OCI-LY1 (cell line): ENCODE measurements at regions not wholly inside any gene's neighbourhood (a gene's known extent, or its start where the extent isn't known, plus 50 kb on each side); places are given as distances from the start of the nearest gene placed in this dataset.

ENCODE experiments used
- H2AFZ ChIP-seq: fragments of 200-600 bp; sonication (generic), shearing (Covaris generic); 2 replicates; pipeline ENCODE4 v1.6.0; 2014; ENCODE audit warnings: antibody characterized with exemption, mild to moderate bottlenecking, low read length
- H3F3A ChIP-seq: fragments of 200-600 bp; sonication (generic), shearing (Covaris generic); 2 replicates; pipeline ENCODE4 v1.6.0; 2014; ENCODE audit warnings: mild to moderate bottlenecking, antibody characterized with exemption, low read length, moderate library complexity; ENCODE audit not compliant: insufficient read depth
- H3K27ac ChIP-seq: fragments of 200-600 bp; sonication (generic); 2 replicates; pipeline ENCODE4 v1.5.1; 2014; ENCODE audit warnings: low read length, mixed run types, mild to moderate bottlenecking, low read depth; ENCODE audit not compliant: poor library complexity, severe bottlenecking
- H3K27me3 ChIP-seq: fragments of 200-600 bp; sonication (generic); 2 replicates; pipeline ENCODE4 v1.6.0; 2014; ENCODE audit warnings: antibody characterized with exemption, mild to moderate bottlenecking, low read length, moderate library complexity; ENCODE audit not compliant: insufficient read depth
- H3K36me3 ChIP-seq: fragments of 200-600 bp; sonication (generic); 2 replicates; pipeline ENCODE4 v1.6.1; 2014; ENCODE audit warnings: mild to moderate bottlenecking, antibody characterized with exemption, low read length, moderate library complexity, mixed read lengths; ENCODE audit not compliant: insufficient read depth
- H3K4me1 ChIP-seq: fragments of 200-600 bp; sonication (generic); 2 replicates; pipeline ENCODE4 v1.5.1; 2014; ENCODE audit warnings: mild to moderate bottlenecking, low read length, moderate library complexity; ENCODE audit not compliant: insufficient read depth, severe bottlenecking
- H3K4me2 ChIP-seq: fragments of 200-600 bp; sonication (generic), shearing (Covaris generic); 2 replicates; pipeline ENCODE4 v1.6.1; 2014; ENCODE audit warnings: low read length
- H3K4me3 ChIP-seq: fragments of 200-600 bp; sonication (generic); 2 replicates; pipeline ENCODE4 v1.5.1; 2014; ENCODE audit warnings: low read length, low read depth, mild to moderate bottlenecking, mixed read lengths; ENCODE audit not compliant: poor library complexity, severe bottlenecking
- H3K79me2 ChIP-seq: fragments of 200-600 bp; shearing (Covaris generic); 2 replicates; pipeline ENCODE4 v1.6.1; 2016; ENCODE audit warnings: mixed run types, low read length, mixed read lengths; ENCODE audit not compliant: insufficient read depth
- H3K9ac ChIP-seq: fragments of 200-600 bp; sonication (generic), shearing (Covaris generic); 2 replicates; pipeline ENCODE4 v1.6.1; 2014; ENCODE audit warnings: mild to moderate bottlenecking, low read length, mixed read lengths
- H3K9me2 ChIP-seq: fragments of 200-600 bp; sonication (generic), shearing (Covaris generic); 2 replicates; pipeline ENCODE4 v1.6.1; 2014; ENCODE audit warnings: low read depth, mild to moderate bottlenecking, low read length, mixed read lengths
- H3K9me3 ChIP-seq: fragments of 200-600 bp; shearing (Covaris generic); 2 replicates; pipeline ENCODE4 v1.6.1; 2014; ENCODE audit warnings: low read length, mixed read lengths
- H4K20me1 ChIP-seq: fragments of 200-600 bp; sonication (generic), shearing (Covaris generic); 2 replicates; pipeline ENCODE4 v1.6.0; 2016; ENCODE audit warnings: mild to moderate bottlenecking, low read length; ENCODE audit not compliant: insufficient read depth
- EZH2 ChIP-seq: fragments of 200-600 bp; sonication (generic), shearing (Covaris generic); IDR thresholded peaks from 2 replicates; pipeline ENCODE4 v1.8.0; 2017; ENCODE audit warnings: borderline replicate concordance, mixed run types, mild to moderate bottlenecking, antibody characterized with exemption, low read length, moderate library complexity, mixed read lengths
- TF ChIP-seq, protein P1 (sequence below): fragments of 200-600 bp; sonication (generic), shearing (Covaris generic); IDR thresholded peaks from 2 replicates; pipeline ENCODE4 v1.5.1; 2017; ENCODE audit warnings: mild to moderate bottlenecking, antibody characterized with exemption, low read length, moderate library complexity, mixed read lengths

DNA sequence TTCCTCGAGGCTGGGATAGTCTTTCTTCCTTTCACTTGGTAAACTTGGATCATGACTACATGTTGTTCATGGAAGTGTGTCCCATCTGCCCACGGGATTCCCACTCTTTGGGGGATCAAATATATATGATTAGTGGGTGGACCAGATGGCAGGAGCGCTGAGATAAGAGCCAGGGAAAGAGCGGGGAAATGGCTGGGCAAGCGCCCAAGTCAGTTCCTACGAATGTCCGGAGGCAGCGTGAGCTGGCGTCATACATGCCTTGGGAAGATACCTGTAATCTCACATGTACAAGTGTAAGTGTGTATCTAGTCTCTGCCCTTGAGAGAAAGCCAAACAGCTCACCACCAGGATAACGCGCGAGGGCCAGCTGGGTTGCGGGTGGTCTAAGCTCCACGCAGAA, 62.3 kb downstream of the FZD10 start:
- H3K27ac ChIP-seq = no peak overlapping the region
- H3K9me3 ChIP-seq = no peaks in the 10 kb centered on the region
- TF ChIP-seq EZH2 = no peak
- TF ChIP-seq, protein P1, sequence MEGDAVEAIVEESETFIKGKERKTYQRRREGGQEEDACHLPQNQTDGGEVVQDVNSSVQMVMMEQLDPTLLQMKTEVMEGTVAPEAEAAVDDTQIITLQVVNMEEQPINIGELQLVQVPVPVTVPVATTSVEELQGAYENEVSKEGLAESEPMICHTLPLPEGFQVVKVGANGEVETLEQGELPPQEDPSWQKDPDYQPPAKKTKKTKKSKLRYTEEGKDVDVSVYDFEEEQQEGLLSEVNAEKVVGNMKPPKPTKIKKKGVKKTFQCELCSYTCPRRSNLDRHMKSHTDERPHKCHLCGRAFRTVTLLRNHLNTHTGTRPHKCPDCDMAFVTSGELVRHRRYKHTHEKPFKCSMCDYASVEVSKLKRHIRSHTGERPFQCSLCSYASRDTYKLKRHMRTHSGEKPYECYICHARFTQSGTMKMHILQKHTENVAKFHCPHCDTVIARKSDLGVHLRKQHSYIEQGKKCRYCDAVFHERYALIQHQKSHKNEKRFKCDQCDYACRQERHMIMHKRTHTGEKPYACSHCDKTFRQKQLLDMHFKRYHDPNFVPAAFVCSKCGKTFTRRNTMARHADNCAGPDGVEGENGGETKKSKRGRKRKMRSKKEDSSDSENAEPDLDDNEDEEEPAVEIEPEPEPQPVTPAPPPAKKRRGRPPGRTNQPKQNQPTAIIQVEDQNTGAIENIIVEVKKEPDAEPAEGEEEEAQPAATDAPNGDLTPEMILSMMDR = no peak
- no peaks in the 10 kb centered on the region for H3K9me2 ChIP-seq
- no peaks in the 10 kb centered on the region for H3K4me1 ChIP-seq
- H3F3A ChIP-seq = no peaks in the 10 kb centered on the region
- no peaks in the 10 kb centered on the region for H3K27me3 ChIP-seq
- H3K4me3 ChIP-seq = no peak overlapping the region
- H2AFZ ChIP-seq = no peak overlapping the region
- H3K79me2 ChIP-seq = no peaks in the 10 kb centered on the region
- H4K20me1 ChIP-seq = no peaks in the 10 kb centered on the region
- H3K4me2 ChIP-seq = no peak overlapping the region
- no peak overlapping the region for H3K9ac ChIP-seq
- H3K36me3 ChIP-seq = no peaks in the 10 kb centered on the region

DNA sequence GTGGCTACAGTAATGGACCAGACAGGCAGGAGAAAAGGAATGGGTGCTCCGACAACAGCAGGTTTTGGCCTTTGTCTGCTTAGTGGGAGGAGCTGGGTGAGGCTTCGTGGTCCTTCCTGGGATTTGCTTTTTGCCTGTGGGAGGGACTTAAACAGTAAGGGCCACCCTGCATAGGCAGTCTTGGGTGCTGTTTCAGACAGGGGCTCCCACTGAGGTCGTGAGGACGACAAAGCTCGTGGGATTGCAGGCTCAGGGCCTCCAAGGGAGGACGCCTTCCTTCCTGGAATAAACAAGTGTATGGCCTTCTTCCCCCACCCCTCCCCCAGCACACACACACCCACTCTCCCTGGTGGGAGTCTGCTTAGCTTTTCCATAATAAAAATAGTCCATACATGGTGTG, 63.1 kb downstream of the FZD10 start:
- TF ChIP-seq EZH2 = no peak
- TF ChIP-seq, protein P1 = no peak
- Histone ChIP-seq H3K9me3 (no peaks in the 10 kb centered on the region), H3K36me3 (no peaks in the 10 kb centered on the region), H3K4me1 (no peaks in the 10 kb centered on the region), H3K9ac (no peak overlapping the region), H3F3A (no peaks in the 10 kb centered on the region), H4K20me1 (no peaks in the 10 kb centered on the region), H3K9me2 (no peaks in the 10 kb centered on the region), H2AFZ (no peak overlapping the region), H3K4me2 (no peak overlapping the region), H3K27ac (no peak overlapping the region), H3K4me3 (no peak overlapping the region), H3K27me3 (no peaks in the 10 kb centered on the region), H3K79me2 (no peaks in the 10 kb centered on the region)

DNA sequence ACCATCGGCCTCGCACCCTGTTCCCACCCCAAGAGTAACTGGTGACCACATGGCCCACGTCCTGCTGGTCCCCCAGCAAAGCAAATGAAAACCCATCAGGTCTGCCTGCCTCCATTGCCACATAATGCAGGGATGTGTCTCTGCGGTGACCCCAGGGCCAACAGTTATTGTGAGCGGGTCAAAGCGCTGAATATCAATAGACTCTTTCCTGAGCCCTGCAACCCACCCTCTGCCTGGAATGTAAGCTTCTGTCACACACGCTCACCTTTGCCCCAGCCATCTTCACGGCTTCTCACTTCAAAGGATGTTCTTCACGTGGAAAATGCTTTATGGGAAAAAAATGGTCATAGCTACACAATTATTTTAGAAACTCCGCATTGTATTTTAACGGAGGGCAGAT, 63.9 kb downstream of the FZD10 start:
- H3F3A ChIP-seq = no peaks in the 10 kb centered on the region
- no peak overlapping the region for H3K4me3 ChIP-seq
- H3K9ac ChIP-seq = no peak overlapping the region
- no peaks in the 10 kb centered on the region for H4K20me1 ChIP-seq
- H3K27ac ChIP-seq = no peak overlapping the region
- H3K4me1 ChIP-seq = no peaks in the 10 kb centered on the region
- TF ChIP-seq, protein P1 = no peak
- TF ChIP-seq EZH2 = no peak
- H3K79me2 ChIP-seq = no peaks in the 10 kb centered on the region
- peaks cover 5% of the 10 kb centered on the region; the same call in 1 of the 2 replicates for H3K9me3 ChIP-seq
- no peaks in the 10 kb centered on the region for H3K9me2 ChIP-seq
- no peak overlapping the region for H3K4me2 ChIP-seq
- H2AFZ ChIP-seq = no peak overlapping the region
- H3K27me3 ChIP-seq = no peaks in the 10 kb centered on the region
- H3K36me3 ChIP-seq = no peaks in the 10 kb centered on the region
